ENCODE measurements at regions not wholly inside any gene's neighbourhood (a gene's known extent, or its start where the extent isn't known, plus 50 kb on each side); places are given as distances from the start of the nearest gene placed in this dataset.

DNA sequence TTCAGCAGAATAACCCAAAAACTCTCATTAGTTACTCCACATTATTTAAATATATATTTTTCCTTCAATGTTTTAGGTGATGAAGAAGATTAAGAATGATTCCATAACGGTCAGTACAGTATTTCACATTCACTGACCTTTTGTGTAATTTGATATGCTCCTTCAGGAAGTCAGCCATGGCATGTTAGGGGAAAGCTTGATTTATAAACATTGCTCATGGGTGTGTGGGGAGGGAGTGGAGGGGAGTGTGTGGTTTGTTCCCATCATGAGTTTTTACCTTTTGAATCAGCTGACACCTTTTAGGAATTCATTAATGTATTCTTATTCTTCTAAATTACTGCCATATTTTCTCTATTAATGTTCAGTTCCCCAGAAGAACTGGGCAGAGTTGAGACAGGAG, 240.2 kb downstream of the ATG4C start:
- intact Hi-C loops (cut with DNase I): no loop called here
- ATAC-seq: no peak
- no peak for DNase-seq (ENCODE audit: missing footprints)

DNA sequence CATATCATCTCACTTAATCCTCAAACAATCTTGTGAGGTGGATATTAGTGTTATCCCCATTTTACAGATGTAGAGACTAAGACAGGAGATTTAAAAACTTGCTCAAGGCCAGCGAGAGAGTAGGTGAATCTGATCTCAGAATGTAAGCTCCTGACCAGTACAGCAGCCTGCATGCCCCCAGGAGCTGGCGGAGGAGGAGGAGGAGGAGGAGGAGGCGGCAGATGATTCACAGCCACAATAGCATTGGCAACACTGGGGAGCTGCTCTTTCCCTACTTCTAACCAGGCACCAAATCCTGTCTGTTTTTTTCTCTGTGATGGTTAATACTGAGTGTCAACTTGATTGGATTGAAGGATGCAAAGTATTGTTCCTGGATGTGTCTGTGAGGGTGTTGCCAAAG, 243.2 kb downstream of the ATG4C start:
- intact Hi-C loops (cut with DNase I): no loop called here
- DNase-seq (ENCODE audit: missing footprints) (no peak), ATAC-seq (no peak)

DNA sequence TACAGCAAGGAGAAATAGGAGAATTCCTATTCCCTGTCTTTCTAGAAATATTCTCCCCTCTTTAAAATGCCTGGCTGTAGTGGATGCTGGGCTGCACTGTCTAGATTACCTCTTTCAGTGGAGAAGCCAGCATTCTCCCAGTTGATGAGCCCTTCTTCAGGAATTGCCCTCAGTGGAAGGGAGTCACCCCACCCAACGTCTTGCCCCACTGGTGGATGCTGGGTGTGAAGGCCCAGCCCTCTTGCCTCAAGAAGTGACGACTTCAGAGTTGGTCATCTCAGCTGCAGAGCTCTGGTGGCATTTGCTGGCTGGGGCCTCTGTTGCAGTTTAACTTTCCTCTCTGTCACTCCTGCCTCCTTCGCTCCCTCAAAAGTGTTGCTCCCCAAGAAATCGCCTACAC, 248.2 kb downstream of the ATG4C start:
- DNase-seq (ENCODE audit: missing footprints) (no peak), ATAC-seq (no peak)
- intact Hi-C loops (cut with DNase I): no loop called here

DNA sequence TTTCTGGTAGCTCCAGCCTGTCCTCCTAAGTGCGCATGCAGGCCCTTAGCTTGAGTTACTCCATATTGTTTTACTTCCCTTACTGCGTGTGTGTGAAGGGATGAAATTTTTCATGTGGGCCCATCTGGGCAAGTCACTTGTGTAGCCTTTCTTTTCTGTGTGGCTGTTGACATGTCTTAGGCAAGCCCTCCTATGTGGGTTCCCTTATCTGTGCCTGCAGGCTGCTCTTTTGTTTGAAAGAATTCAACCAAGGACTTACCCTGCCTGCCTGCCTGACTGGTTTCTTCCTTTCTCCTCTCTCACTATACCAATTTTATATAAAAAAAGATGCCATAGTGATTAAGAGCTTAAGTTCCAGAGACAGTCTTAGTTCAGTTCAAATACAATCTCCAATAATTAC, 249.3 kb downstream of the ATG4C start:
- no peak for DNase-seq (ENCODE audit: missing footprints)
- intact Hi-C loops (cut with DNase I): no loop called here
- ATAC-seq: no peak

DNA sequence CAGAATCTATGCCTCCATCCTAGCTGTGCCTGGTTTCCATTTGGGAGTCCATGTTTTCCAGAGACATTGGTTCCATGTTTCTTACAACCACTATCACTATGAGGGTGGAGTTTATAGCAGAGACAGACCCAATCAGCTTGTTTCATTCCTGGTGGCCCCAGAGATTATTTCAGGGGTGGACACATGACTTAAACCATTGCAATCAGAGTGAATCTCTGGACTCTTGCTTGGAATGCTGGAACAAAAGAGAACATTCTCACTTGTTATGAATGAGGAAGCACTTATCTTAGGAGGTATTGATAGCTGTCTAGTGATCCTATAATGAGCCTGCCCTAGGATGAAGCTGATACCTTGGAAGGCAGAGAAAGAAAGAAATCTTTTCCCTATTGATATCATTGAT, 250.3 kb downstream of the ATG4C start:
- intact Hi-C loops (cut with DNase I): no loop called here
- DNase-seq (ENCODE audit: missing footprints): no peak
- ATAC-seq: no peak

DNA sequence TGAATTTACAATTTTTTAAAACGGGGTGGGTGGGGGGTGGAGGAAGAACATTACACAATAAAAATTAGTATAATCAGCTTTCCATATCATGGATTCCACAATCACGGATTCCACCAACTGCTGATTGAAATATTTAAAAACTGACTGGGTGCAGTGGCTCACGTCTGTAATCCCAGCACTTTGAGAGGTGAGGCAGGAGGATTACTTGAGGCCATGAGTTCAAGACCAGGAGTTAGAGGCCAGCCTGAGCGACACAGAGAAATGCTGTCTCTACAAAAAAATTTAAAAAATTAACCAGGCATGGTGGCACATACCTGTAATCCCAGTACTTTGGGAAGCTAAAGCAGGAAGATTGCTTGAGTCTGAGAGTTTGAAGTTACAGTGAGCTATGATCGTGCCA, 254.7 kb downstream of the ATG4C start:
- ATAC-seq (no peak), DNase-seq (ENCODE audit: missing footprints) (no peak)
- intact Hi-C loops (cut with DNase I): no loop called here

DNA sequence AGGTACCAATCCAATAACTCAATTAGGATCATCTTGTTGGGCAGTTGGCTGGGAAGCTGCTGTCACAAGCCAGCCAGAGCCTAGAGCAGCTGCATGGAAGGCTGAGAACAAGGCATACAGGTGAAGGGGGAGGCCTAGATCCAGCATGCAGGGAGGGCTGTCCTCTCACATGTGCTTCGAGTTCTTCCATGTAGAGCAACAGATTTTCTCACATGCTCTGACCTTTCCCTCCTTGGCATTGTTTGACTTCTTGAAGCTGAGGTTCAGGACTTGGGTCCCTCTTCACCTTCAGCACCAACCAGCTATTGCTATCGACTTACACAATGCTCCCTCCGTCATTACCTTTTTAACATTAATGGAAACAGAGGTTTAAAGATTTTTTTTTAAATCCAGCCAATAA, 257.7 kb downstream of the ATG4C start:
- intact Hi-C loops (cut with DNase I): no loop called here
- no peak for ATAC-seq
- DNase-seq (ENCODE audit: missing footprints): no peak

DNA sequence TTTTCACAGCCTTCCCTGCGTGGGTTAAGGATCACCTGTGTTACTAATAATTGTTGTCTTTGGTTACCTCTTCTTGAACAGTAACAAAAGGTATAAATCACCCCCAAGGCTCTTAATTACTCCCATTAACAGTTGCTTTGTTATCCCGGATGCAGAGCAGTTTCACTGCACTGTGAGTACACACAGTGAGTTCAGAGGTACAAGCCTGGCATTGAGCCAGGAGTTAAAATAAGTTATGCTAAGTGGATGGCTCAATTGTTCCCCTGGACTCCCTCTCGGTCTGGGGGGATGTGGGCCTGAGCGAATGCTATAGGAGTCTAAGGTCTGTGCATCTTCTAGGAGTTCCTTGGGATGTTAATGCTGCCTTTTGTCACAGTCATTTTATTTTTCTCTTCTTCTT, 258.3 kb downstream of the ATG4C start:
- intact Hi-C loops (cut with DNase I): no loop called here
- no peak for DNase-seq (ENCODE audit: missing footprints)
- ATAC-seq: peak; percentile 77

DNA sequence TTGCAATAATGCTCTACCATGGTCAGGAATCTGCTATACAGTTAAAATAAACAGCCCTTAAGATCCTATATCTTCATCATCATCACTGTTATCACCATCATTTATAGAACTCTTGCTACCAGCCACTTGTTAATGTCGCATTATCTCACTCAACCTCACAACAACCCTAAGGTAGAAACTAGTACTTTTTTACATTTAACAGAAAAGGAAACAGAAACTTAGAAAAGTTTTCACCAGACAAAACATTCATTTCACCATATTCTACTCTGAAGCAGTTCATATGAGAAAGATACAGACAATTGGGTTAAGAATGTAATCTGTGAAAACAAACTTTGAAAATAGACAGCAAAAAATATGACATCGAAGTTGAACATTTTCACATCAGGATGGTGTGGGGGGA, 262.6 kb downstream of the ATG4C start:
- DNase-seq (ENCODE audit: missing footprints) (no peak), ATAC-seq (no peak)
- intact Hi-C loops (cut with DNase I): no loop called here

DNA sequence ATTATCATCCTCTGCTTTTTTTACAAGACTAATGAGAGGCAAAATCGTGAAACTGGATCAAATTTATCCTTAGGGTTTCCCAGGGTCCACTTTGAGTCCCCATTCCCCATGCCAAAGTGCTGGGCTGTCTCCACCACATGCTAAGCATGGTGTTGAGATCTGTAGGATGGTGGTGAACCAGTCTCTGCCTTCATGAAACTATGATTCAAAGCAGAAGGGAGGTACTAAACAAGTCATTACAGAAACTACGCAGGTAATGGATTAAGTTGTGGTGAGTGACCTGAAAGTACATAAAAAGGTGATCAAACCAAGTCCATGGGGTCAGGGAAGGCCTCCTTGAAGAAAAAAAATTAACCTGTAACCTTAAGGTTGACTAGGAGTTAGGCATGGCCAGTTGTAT, 265.2 kb downstream of the ATG4C start:
- no peak for DNase-seq (ENCODE audit: missing footprints)
- intact Hi-C loops (cut with DNase I): no loop called here
- ATAC-seq: no peak

DNA sequence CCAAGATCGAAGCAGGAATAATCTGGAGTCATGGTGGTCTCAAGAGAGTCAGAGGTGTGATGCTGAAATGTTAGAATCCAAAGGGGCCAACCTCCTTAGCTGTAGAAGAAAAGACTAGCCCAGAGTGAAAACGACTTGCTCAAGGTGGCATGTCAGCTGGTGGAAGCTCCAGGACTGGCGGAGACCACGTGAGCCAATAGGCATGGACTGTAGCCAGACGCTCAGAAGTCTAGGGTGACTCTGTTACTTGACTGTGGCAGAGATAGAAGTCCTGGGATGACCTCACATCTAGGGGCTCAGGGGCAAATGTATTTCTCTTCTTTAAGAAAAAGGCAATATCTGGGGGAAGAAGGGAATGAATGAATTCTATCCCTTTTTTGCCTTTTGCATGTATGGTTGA, 267.4 kb downstream of the ATG4C start:
- intact Hi-C loops (cut with DNase I): no loop called here
- no peak for DNase-seq (ENCODE audit: missing footprints)
- no peak for ATAC-seq

DNA sequence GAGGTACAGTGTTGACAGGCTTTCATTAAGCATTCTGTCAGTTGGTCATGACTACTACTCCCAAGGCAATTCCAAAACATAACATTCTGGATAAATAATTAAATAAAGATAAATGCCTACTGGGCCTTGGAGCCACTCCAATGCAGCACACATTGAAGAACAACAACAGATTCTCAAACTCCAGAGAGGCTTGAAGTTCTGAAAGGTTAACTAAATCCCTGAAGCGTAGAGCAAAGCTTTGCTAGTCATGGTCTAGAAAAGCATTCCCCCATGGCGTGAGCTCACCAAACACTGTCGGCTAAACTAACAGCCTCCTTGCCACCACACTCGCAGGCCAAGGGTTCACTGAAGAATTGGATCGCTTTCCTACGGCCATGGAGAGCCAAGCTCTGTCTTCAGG, 268.0 kb downstream of the ATG4C start:
- ATAC-seq: no peak
- no peak for DNase-seq (ENCODE audit: missing footprints)
- intact Hi-C loops (cut with DNase I): no loop called here

DNA sequence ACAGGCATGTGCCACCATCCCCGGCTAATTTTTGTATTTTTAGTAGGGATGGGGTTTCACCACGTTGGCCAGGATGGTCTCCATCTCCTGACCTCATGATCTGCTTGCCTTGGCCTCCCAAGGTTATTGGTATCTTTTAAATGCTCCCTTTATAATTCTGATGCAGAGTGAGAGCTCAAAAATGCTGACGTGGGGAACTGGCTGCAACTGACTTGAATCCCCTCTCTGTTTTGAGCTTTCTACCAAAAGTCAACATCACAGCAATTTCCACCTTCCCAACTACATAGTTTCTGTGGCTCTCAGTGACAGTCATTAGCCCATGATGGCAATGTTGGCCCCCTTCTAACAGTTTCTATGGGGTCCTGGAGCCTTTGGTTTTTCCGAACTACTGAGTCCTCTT, 268.2 kb upstream of the FOXD3 start:
- intact Hi-C loops (cut with DNase I): no loop called here
- no peak for ATAC-seq
- DNase-seq (ENCODE audit: missing footprints): no peak

DNA sequence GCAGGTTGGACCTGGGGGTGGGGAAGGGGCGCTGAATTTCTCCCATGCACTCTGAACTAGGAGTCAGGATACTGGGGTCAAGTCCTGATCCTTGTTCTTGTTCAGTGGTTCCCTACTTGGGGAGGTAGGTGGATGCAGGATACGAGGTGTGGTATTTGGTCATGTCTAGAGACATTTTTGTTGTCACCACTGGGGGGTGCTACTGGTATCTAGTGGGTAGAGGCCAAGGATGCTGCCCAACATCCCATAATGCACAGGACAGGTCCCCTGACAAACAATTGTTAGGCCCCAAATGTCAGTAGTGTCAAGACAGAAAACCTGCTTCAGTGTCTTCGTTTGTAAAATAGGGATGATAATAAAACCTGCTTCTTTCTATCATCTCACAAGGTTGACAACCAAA, 259.0 kb upstream of the FOXD3 start:
- ATAC-seq (no peak), DNase-seq (ENCODE audit: missing footprints) (no peak)
- intact Hi-C loops (cut with DNase I): no loop called here

DNA sequence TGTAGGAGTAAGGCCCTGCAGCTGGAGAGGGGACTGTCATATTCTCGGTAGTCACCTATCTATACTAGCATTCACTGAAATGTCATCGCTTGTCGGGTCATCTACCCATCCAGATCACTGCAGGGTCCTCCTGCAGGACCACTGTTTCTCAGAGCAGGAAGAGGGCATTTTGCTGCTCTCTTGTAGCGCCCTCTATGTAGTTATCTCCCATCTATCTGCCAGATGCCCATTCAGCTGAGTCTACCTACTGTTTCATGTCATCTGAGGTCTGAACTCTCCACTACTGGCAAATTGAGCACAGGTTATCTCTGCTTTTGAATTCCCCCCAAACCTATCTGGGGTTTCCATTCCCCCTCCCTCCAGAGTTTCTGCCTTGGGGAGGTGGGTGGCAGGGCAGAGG, 258.2 kb upstream of the FOXD3 start:
- no peak for DNase-seq (ENCODE audit: missing footprints)

DNA sequence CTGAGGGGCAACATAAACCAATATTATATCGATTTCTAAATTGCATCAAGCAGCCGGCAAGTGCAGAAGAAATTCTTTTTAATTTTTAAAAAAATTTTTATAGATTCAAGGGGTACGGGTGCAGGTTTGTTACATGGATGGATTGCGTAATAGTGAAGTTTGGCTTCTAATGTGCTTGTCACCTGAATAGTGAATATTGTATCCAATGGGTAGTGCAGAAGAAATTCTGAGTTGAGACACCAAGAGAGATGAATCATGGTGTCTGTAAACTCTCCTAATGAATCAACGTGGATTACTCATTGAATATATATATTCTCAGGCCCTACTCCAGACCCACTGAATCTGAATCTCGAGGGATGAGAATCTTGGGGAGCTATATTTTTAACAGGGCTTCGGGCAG, 253.7 kb upstream of the FOXD3 start:
- DNase-seq (ENCODE audit: missing footprints) (no peak), ATAC-seq (no peak)
- intact Hi-C loops (cut with DNase I): no loop called here

More for the DNA sequence above, 258.2 kb upstream of the FOXD3 start:
- intact Hi-C loops (cut with DNase I): no loop called here
- ATAC-seq: no peak

DNA sequence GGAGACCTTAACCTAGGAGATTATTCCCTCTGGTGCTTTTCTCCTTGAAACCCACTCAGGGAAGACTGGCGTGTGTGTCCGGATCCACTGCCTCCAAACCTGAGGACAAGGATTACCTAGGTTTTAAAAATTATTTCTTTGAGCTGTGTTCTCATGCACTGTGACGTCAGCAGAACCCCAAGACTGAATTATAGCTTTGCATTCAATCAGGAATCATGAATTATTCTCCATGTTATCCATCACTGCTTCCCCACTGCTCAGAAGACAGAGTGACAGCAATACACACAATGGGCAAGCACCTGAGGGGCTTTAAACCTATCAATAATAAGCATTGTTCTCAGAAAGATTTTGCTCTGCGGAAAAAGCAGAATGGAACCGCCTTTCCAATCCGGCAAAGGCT, 253.2 kb upstream of the FOXD3 start:
- ATAC-seq (no peak), DNase-seq (ENCODE audit: missing footprints) (no peak)
- intact Hi-C loops (cut with DNase I): no loop called here

DNA sequence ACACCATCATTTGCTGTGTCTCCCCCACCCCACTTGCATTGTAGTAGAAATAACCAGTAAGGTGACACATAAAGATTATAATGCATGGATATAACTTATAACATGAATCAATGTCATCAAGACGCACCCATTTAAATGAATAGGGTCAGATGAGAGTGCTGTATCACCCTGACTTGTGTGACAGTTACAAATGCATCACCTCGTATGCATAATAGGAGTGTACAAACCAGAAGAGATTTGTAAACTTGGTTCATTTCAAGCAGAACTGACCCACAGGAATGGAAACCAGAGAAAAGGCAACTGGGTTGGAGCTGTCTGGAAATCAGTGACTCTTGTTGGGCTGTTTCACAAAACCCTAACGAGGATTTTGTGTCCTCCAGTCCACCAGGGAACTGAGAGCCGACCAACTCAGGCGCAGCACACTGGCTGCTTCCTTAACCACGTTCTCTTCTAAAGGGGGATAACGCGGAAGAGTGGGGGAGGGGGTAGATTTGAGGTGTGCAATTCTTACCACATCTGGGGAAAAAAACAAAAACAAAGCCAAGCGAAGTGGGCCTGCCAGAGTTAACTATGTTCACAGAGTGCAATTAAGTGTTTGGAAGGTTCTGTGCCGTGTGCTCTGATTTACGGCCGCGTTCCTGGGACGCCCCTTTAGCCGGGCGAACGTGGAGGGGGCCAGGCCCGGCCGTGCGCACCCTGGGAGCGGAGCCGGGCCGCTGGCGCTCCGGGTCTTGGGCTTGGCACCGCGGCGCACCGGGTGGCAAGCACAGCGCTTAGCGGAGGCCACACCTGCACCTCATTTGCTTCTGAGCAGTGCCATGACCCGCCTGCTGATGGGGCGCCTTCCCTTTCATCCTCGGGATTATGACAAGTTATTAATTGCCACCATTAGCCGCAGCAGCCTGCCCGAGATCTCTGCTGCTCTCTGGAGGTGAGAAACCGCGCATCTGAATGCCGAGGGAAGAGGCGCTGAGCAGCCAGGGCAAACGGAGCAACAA, 248.8 kb upstream of the FOXD3 start:
- intact Hi-C loops (cut with DNase I): no loop called here
- ATAC-seq (no peak), DNase-seq (ENCODE audit: missing footprints) (no peak)

DNA sequence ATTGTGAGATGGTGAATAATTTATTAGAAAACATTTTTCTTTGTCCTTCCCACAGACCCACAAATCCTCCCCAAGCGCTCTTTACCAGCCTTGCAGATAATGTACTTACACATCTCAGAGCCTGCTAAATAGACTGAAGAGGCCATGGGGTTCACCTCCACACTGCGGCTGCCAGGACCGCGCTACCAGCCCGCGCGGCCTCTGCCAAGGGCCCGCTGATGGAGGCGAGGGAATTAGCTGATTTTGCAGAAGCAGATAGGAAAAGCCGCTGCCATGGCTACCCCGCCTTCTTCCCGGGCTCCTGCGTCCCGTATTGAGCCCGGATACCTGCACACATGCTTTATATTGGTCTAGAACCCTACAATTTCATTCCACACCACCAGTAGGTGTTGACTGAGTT, 248.0 kb upstream of the FOXD3 start:
- intact Hi-C loops (cut with DNase I): no loop called here
- DNase-seq (ENCODE audit: missing footprints) (no peak), ATAC-seq (no peak)

DNA sequence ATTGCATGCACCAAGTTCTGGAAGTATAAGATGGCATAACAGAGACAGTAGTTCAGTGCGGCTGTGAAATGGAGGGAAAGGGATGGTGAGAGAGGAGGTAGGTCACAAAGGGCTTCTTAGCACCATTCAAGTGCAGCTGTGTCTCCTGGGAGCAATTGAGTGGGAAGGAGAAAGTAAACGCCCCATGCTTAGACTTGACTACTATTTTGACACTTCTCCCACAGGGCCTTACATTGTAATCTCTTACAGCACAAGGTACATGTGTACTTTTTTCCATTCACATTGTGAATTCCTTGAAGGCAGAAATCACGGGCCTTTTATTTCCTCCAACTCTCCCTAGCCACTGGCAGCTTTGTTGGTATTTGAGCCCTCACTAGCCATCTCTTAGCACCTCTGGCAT, 239.6 kb upstream of the FOXD3 start:
- intact Hi-C loops (cut with DNase I): no loop called here
- DNase-seq (ENCODE audit: missing footprints) (no peak), ATAC-seq (no peak)

DNA sequence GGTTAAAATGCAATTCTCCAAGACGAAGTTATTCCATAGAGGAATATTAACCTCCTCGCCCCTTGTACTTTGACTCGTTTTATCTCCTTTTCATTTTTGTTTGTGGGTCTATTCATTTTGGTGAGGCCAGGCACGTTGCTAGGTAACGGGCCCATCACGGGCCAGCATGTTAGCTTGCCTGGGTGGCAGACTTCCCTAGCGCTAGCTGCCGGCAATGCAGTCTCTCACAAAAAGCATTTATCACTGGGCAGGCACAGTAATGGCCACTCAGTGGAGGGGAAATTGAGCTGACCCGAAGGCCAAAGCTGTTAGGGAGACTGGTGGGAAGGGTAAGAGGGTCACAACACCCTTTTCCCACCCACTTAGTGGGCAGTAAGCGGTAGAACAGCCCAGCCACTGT, 234.4 kb upstream of the FOXD3 start:
- no peak for DNase-seq (ENCODE audit: missing footprints)
- intact Hi-C loops (cut with DNase I): no loop called here
- no peak for ATAC-seq
